Thoracic aorta (tissue), 2 donors: ENCODE measurements at regions not wholly inside any gene's neighbourhood (a gene's known extent, or its start where the extent isn't known, plus 50 kb on each side); places are given as distances from the start of the nearest gene placed in this dataset.
A peak's percentile ranks its signal among the peaks of the same experiment; 100 is the strongest.

Source experiments
- ATAC-seq: fragments of 150-250 bp; one replicate; pipeline ENCODE4 v1.8.0; 2017; ENCODE audit warnings: low read depth; ENCODE audit not compliant: insufficient number of reproducible peaks, low FRiP score
- DNase-seq: peaks from one replicate; pipeline ENCODE4 v3.0.0-alpha.2; 2020; ENCODE audit warnings: low spot score
- H3K27ac ChIP-seq, 2 donors: fragments of 200-600 bp; sonication (generic); 1 replicate in 1 of 2; 2 replicates in 1 of 2; pipeline ENCODE4 v1.5.1; 2016; ENCODE audit warnings: mild to moderate bottlenecking in 2 of 2, moderate library complexity in 2 of 2
- H3K27me3 ChIP-seq: fragments of 200-600 bp; sonication (generic); replicated peaks from 2 replicates; pipeline ENCODE4 v1.6.0; 2016; ENCODE audit warnings: mild to moderate bottlenecking; ENCODE audit not compliant: insufficient read depth
- H3K36me3 ChIP-seq: fragments of 200-600 bp; sonication (generic); one replicate; pipeline ENCODE4 v1.5.1; 2016
- H3K4me1 ChIP-seq, 2 donors: fragments of 200-600 bp; sonication (generic); 1 replicate in 1 of 2; 2 replicates in 1 of 2; pipeline versions ENCODE4 v1.5.1 to v1.6.0; 2016; ENCODE audit warnings: low read depth in 2 of 2, mild to moderate bottlenecking in 1 of 2; ENCODE audit not compliant: control insufficient read depth in 1 of 2
- H3K4me3 ChIP-seq: fragments of 200-600 bp; sonication (generic); 2 replicates; pipeline ENCODE4 v1.5.1; 2016; ENCODE audit warnings: mild to moderate bottlenecking
- H3K9me3 ChIP-seq: fragments of 200-600 bp; sonication (generic); 2 replicates; pipeline ENCODE4 v1.5.1; 2016
- CTCF ChIP-seq: fragments of 200-600 bp; sonication (generic); IDR thresholded peaks from one replicate; pipeline ENCODE4 v1.5.1; 2019; ENCODE audit warnings: antibody characterized with exemption

- ATAC-seq (no peak), DNase-seq (no peak)
- H3K4me3 ChIP-seq: no peak overlapping the region
- H3K27ac ChIP-seq: no peak overlapping the region
- H3K4me1 ChIP-seq: no peaks in the 10 kb centered on the region
- no peaks in the 10 kb centered on the region for H3K27me3 ChIP-seq
- TF ChIP-seq CTCF: no peak
- no peaks in the 10 kb centered on the region for H3K36me3 ChIP-seq
- no peaks in the 10 kb centered on the region for H3K9me3 ChIP-seq
Measured at GRCh38 chr12:13365748-13366366, 169.3 kb downstream of the EMP1 start.

GRCh38 chr12:13362260-13362841 is 165.8 kb downstream of the EMP1 start:
- Histone ChIP-seq H3K36me3 (no peaks in the 10 kb centered on the region), H3K9me3 (no peaks in the 10 kb centered on the region), H3K27me3 (no peaks in the 10 kb centered on the region), H3K4me1 (no peaks in the 10 kb centered on the region), H3K27ac (no peak overlapping the region), H3K4me3 (no peak overlapping the region)
- DNase-seq (no peak), ATAC-seq (no peak)
- peak; percentile 72 for TF ChIP-seq CTCF

- Histone ChIP-seq H3K9me3 (no peaks in the 10 kb centered on the region), H3K4me3 (no peak overlapping the region), H3K4me1 (no peaks in the 10 kb centered on the region), H3K27ac (no peak overlapping the region), H3K36me3 (no peaks in the 10 kb centered on the region), H3K27me3 (no peaks in the 10 kb centered on the region)
- DNase-seq (no peak), ATAC-seq (no peak)
- TF ChIP-seq CTCF: no peak
Measured at GRCh38 chr12:13359636-13360035, 163.1 kb downstream of the EMP1 start.

GRCh38 chr12:13358391-13358905 is 161.9 kb downstream of the EMP1 start:
- H3K9me3 ChIP-seq: no peaks in the 10 kb centered on the region
- no peak overlapping the region for H3K4me3 ChIP-seq
- no peak for DNase-seq
- ATAC-seq: no peak
- H3K4me1 ChIP-seq: no peaks in the 10 kb centered on the region
- TF ChIP-seq CTCF: no peak
- no peak overlapping the region for H3K27ac ChIP-seq
- no peaks in the 10 kb centered on the region for H3K36me3 ChIP-seq
- H3K27me3 ChIP-seq: no peaks in the 10 kb centered on the region

- no peak for DNase-seq
- no peaks in the 10 kb centered on the region for H3K9me3 ChIP-seq
- no peak for ATAC-seq
- H3K27ac ChIP-seq: no peak overlapping the region
- TF ChIP-seq CTCF: no peak
- no peaks in the 10 kb centered on the region for H3K27me3 ChIP-seq
- H3K4me3 ChIP-seq: no peak overlapping the region
- H3K4me1 ChIP-seq: no peaks in the 10 kb centered on the region
- H3K36me3 ChIP-seq: no peaks in the 10 kb centered on the region
Measured at GRCh38 chr12:13350946-13351345, 154.4 kb downstream of the EMP1 start.
